HEK293 (cell line): ENCODE measurements at regions not wholly inside any gene's neighbourhood (a gene's known extent, or its start where the extent isn't known, plus 50 kb on each side); places are given as distances from the start of the nearest gene placed in this dataset.

Experiments used
- CTCF ChIA-PET: fragments of 350-600 bp; formaldehyde crosslinking; extraction: SDS; loops from one replicate; lab custom pipeline; 2021; ENCODE audit warnings: antibody characterized with exemption; lab: Yijun Ruan, JAX
- POLR2A ChIA-PET: fragments of 300-600 bp; formaldehyde crosslinking; extraction: SDS; loops from one replicate; lab custom pipeline; 2020; ENCODE audit warnings: antibody characterized with exemption, inconsistent platforms; lab: Yijun Ruan, JAX
- H3K27ac ChIP-seq: fragments of 200-500 bp; sonication (Bioruptor generic); 2 replicates; pipeline ENCODE4 v1.5.1; 2014; ENCODE audit warnings: low read depth, low read length, control low read depth, inconsistent platforms; ENCODE audit errors: extremely low read depth
- H3K36me3 ChIP-seq, 2 experiments: fragments of 200-500 bp in 1 of 2; sonication (Bioruptor generic) in 1 of 2; 1 replicate in 1 of 2; 2 replicates in 1 of 2; pipeline ENCODE4 v1.5.1; 2014 to 2017; ENCODE audit warnings: inconsistent platforms in 2 of 2, low read length in 2 of 2; ENCODE audit not compliant: control insufficient read depth in 2 of 2, insufficient read depth in 1 of 2
- H3K4me1 ChIP-seq: fragments of 200-500 bp; sonication (Bioruptor generic); 2 replicates; pipeline ENCODE4 v1.5.1; 2014; ENCODE audit warnings: mild to moderate bottlenecking, low read length, inconsistent platforms; ENCODE audit not compliant: control insufficient read depth, insufficient read depth
- H3K4me3 ChIP-seq: 2 replicates; pipeline ENCODE4 v1.5.1; 2011; ENCODE audit warnings: low read depth, mild to moderate bottlenecking, control low read depth, low read length, moderate library complexity
- H3K9me3 ChIP-seq: fragments of 200-500 bp; sonication (Bioruptor generic); 2 replicates; pipeline ENCODE4 v1.5.1; 2014; ENCODE audit warnings: low read depth, low read length, inconsistent platforms; ENCODE audit not compliant: control insufficient read depth, insufficient read depth
- HOXC10 ChIP-seq: sonication (generic); formaldehyde crosslinking; IDR thresholded peaks from 2 replicates; pipeline ENCODE4 v1.8.1; 2023; ENCODE audit warnings: mild to moderate bottlenecking, missing genetic modification reagents
- SCRT1 ChIP-seq: fragments of 450-650 bp; formaldehyde crosslinking; IDR thresholded peaks from 2 replicates; pipeline ENCODE4 v1.5.1; 2016; ENCODE audit warnings: missing biosample characterization, missing genetic modification characterization, borderline replicate concordance
- SCRT2 ChIP-seq: fragments of 450-650 bp; formaldehyde crosslinking; IDR thresholded peaks from 2 replicates; pipeline ENCODE4 v1.5.1; 2016; ENCODE audit warnings: missing biosample characterization, missing genetic modification characterization
- ZBTB21 ChIP-seq: fragments of 450-650 bp; formaldehyde crosslinking; IDR thresholded peaks from 2 replicates; pipeline ENCODE4 v1.5.1; 2017; ENCODE audit warnings: missing biosample characterization, missing genetic modification characterization
- ZBTB7A ChIP-seq: fragments of 450-650 bp; formaldehyde crosslinking; IDR thresholded peaks from 2 replicates; pipeline ENCODE4 v1.5.1; 2016; ENCODE audit warnings: low read depth, missing biosample characterization, missing genetic modification characterization
- ZIC2 ChIP-seq: fragments of 450-650 bp; formaldehyde crosslinking; IDR thresholded peaks from 2 replicates; pipeline ENCODE4 v1.5.1; 2016; ENCODE audit warnings: missing biosample characterization, missing genetic modification characterization
- ZNF221 ChIP-seq: fragments of 450-650 bp; formaldehyde crosslinking; IDR thresholded peaks from 2 replicates; pipeline ENCODE4 v1.5.1; 2017; ENCODE audit warnings: missing biosample characterization, missing genetic modification characterization, borderline replicate concordance
- ZNF266 ChIP-seq: fragments of 450-650 bp; formaldehyde crosslinking; IDR thresholded peaks from 2 replicates; pipeline ENCODE4 v1.5.1; 2016; ENCODE audit warnings: missing biosample characterization, missing genetic modification characterization, low read depth
- ZNF335 ChIP-seq: fragments of 450-650 bp; formaldehyde crosslinking; conservative IDR thresholded peaks from 2 replicates; pipeline ENCODE4 v1.5.1; 2016; ENCODE audit warnings: missing biosample characterization, missing genetic modification characterization
- ZNF350 ChIP-seq: fragments of 450-650 bp; formaldehyde crosslinking; IDR thresholded peaks from 2 replicates; pipeline ENCODE4 v1.5.0; 2017; ENCODE audit warnings: missing biosample characterization, mild to moderate bottlenecking, missing genetic modification characterization
- ZNF510 ChIP-seq: fragments of 450-650 bp; formaldehyde crosslinking; IDR thresholded peaks from 2 replicates; pipeline ENCODE4 v1.5.1; 2018; ENCODE audit warnings: mild to moderate bottlenecking, missing genetic modification characterization, missing biosample characterization; ENCODE audit not compliant: insufficient replicate concordance
- ZNF514 ChIP-seq: fragments of 450-650 bp; formaldehyde crosslinking; IDR thresholded peaks from 2 replicates; pipeline ENCODE4 v1.5.1; 2016; ENCODE audit warnings: missing biosample characterization, missing genetic modification characterization
- ZNF544 ChIP-seq: fragments of 450-650 bp; formaldehyde crosslinking; IDR thresholded peaks from 2 replicates; pipeline ENCODE4 v1.5.0; 2017; ENCODE audit warnings: missing biosample characterization, missing genetic modification characterization
- ZNF548 ChIP-seq: fragments of 450-650 bp; formaldehyde crosslinking; IDR thresholded peaks from 2 replicates; pipeline ENCODE4 v1.5.1; 2016; ENCODE audit warnings: missing biosample characterization, missing genetic modification characterization
- ZNF549 ChIP-seq: fragments of 450-650 bp; IDR thresholded peaks from 2 replicates; pipeline ENCODE4 v1.5.1; 2018; ENCODE audit warnings: missing biosample characterization, missing genetic modification characterization, mild to moderate bottlenecking, inconsistent platforms, moderate library complexity
- ZNF654 ChIP-seq: fragments of 450-650 bp; formaldehyde crosslinking; IDR thresholded peaks from 2 replicates; pipeline ENCODE4 v1.5.1; 2016; ENCODE audit warnings: low read depth, missing biosample characterization, missing genetic modification characterization
- ZNF658 ChIP-seq: fragments of 450-650 bp; formaldehyde crosslinking; IDR thresholded peaks from 2 replicates; pipeline ENCODE4; 2016; ENCODE audit warnings: missing biosample characterization, missing genetic modification characterization
- ZNF701 ChIP-seq: fragments of 450-650 bp; formaldehyde crosslinking; IDR thresholded peaks from 2 replicates; pipeline ENCODE4 v1.5.1; 2016; ENCODE audit warnings: missing biosample characterization, missing genetic modification characterization
- ZNF777 ChIP-seq: fragments of 450-650 bp; formaldehyde crosslinking; IDR thresholded peaks from 2 replicates; pipeline ENCODE4 v1.5.1; 2017; ENCODE audit warnings: missing biosample characterization, missing genetic modification characterization, borderline replicate concordance
- ZSCAN23 ChIP-seq: fragments of 450-650 bp; formaldehyde crosslinking; IDR thresholded peaks from 2 replicates; pipeline ENCODE4 v1.5.1; 2016; ENCODE audit warnings: missing biosample characterization, missing genetic modification characterization
- TF ChIP-seq, protein P1 (sequence below): fragments of 450-650 bp; formaldehyde crosslinking; IDR thresholded peaks from 2 replicates; pipeline ENCODE4 v1.5.1; 2017; ENCODE audit warnings: missing biosample characterization, mild to moderate bottlenecking, missing genetic modification characterization, moderate library complexity
- TF ChIP-seq, protein P2 (sequence below): fragments of 450-650 bp; formaldehyde crosslinking; IDR thresholded peaks from 2 replicates; pipeline ENCODE4 v1.5.1; 2016; ENCODE audit warnings: missing biosample characterization, missing genetic modification characterization
- TF ChIP-seq, protein P3 (sequence below): fragments of 450-650 bp; formaldehyde crosslinking; IDR thresholded peaks from 2 replicates; pipeline ENCODE4 v1.5.1; 2016; ENCODE audit warnings: missing biosample characterization, missing genetic modification characterization
- TF ChIP-seq, protein P4 (sequence below): fragments of 450-650 bp; formaldehyde crosslinking; IDR thresholded peaks from 2 replicates; pipeline ENCODE4 v1.5.1; 2017; ENCODE audit warnings: missing biosample characterization, missing genetic modification characterization
- TF ChIP-seq, protein P5 (sequence below): fragments of 450-650 bp; formaldehyde crosslinking; IDR thresholded peaks from 2 replicates; pipeline ENCODE4 v1.5.1; 2016; ENCODE audit warnings: missing biosample characterization, missing genetic modification characterization

DNA sequence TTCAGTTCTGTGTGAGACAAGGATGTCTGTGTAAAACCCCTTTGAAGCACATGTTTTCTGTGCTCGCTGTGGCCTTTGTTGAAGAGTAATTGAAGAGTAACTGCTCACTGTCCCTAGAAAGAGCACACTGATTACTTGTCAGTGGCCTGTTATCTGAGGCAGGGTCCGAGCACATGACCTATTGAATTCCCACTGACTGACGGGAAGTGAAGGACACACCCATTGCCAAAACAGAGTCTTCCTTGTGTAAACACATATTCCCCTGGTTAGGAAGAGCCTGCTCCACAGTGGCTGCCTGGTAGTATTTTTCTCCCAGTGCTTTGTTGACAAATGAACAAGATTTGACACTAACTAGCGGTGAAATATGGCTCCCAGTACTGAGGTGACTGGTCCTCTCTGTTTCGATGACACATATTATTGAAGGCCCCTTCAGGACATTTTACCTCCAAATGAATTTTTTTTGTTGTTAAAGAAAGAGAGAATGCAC, 148.5 kb upstream of the GYPC start:
- ChIA-PET CTCF (interaction anchor here (0.6 kb wide), 1 partner anchor 547 kb away, joined by 3 read pairs; no protein-coding TSS in a partner anchor), POLR2A (no interaction called here)
- Histone ChIP-seq H3K9me3 (no peaks in the 10 kb centered on the region), H3K4me3 (no peak overlapping the region), H3K36me3 (no peaks in the 10 kb centered on the region), H3K4me1 (no peaks in the 10 kb centered on the region), H3K27ac (no peak overlapping the region)
- no peak for TF ChIP-seq ZNF777
- no peak for TF ChIP-seq ZBTB7A (tag by site-specific recombination)
- TF ChIP-seq ZNF510 = no peak
- TF ChIP-seq ZNF549 (tag by site-specific recombination) = no peak
- no peak for TF ChIP-seq ZIC2 (tag by site-specific recombination)
- TF ChIP-seq ZBTB21 (tag by site-specific recombination) = no peak
- TF ChIP-seq ZNF335 (tag by site-specific recombination) = no peak
- no peak for TF ChIP-seq SCRT1 (tag by site-specific recombination)
- TF ChIP-seq, protein P1, sequence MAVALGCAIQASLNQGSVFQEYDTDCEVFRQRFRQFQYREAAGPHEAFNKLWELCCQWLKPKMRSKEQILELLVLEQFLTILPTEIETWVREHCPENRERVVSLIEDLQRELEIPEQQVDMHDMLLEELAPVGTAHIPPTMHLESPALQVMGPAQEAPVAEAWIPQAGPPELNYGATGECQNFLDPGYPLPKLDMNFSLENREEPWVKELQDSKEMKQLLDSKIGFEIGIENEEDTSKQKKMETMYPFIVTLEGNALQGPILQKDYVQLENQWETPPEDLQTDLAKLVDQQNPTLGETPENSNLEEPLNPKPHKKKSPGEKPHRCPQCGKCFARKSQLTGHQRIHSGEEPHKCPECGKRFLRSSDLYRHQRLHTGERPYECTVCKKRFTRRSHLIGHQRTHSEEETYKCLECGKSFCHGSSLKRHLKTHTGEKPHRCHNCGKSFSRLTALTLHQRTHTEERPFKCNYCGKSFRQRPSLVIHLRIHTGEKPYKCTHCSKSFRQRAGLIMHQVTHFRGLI = no peak
- TF ChIP-seq ZNF544 (tag by site-specific recombination) = no peak
- TF ChIP-seq ZNF701 (tag by site-specific recombination) = no peak
- TF ChIP-seq, protein P2, sequence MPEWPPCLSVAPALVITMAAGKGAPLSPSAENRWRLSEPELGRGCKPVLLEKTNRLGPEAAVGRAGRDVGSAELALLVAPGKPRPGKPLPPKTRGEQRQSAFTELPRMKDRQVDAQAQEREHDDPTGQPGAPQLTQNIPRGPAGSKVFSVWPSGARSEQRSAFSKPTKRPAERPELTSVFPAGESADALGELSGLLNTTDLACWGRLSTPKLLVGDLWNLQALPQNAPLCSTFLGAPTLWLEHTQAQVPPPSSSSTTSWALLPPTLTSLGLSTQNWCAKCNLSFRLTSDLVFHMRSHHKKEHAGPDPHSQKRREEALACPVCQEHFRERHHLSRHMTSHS (tag by site-specific recombination) = no peak
- no peak for TF ChIP-seq ZNF266 (tag by site-specific recombination)
- TF ChIP-seq, protein P3, sequence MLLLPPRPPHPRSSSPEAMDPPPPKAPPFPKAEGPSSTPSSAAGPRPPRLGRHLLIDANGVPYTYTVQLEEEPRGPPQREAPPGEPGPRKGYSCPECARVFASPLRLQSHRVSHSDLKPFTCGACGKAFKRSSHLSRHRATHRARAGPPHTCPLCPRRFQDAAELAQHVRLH (tag by site-specific recombination) = no peak

DNA sequence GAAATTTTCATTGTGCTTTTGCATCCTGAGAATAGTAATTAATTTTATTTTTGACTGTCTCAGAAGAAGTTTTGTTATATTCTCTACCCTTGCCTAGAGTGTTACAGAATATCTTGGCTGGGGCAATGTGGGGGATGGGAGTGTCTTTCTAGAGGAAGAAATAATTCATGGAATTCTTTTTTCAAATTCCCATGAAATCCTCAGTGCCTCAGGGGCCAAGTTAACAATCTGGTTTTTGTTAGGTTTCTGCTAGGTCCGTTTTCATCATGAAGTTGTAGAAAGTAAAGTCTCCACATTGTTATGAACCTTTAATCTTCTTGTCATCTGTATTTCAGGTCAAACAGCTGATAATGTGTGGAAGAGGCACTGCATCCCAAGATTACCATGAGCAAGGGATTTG, 145.6 kb upstream of the GYPC start:
- H3K4me3 ChIP-seq = no peak overlapping the region
- TF ChIP-seq ZNF777 (no peak), ZNF654 (tag by site-specific recombination) (no peak), ZNF701 (tag by site-specific recombination) (no peak), SCRT2 (tag by site-specific recombination) (no peak), HOXC10 (CRISPR knock-in tag) (no peak), ZNF350 (tag by site-specific recombination) (no peak), ZNF514 (no peak), ZNF658 (no peak), ZNF548 (tag by site-specific recombination) (no peak), ZNF266 (tag by site-specific recombination) (no peak), ZNF221 (tag by site-specific recombination) (no peak), ZSCAN23 (tag by site-specific recombination) (no peak)
- TF ChIP-seq, protein P2 (tag by site-specific recombination) = no peak
- TF ChIP-seq, protein P4, sequence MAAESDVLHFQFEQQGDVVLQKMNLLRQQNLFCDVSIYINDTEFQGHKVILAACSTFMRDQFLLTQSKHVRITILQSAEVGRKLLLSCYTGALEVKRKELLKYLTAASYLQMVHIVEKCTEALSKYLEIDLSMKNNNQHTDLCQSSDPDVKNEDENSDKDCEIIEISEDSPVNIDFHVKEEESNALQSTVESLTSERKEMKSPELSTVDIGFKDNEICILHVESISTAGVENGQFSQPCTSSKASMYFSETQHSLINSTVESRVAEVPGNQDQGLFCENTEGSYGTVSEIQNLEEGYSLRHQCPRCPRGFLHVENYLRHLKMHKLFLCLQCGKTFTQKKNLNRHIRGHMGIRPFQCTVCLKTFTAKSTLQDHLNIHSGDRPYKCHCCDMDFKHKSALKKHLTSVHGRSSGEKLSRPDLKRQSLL (tag by site-specific recombination) = no peak
- TF ChIP-seq, protein P5, sequence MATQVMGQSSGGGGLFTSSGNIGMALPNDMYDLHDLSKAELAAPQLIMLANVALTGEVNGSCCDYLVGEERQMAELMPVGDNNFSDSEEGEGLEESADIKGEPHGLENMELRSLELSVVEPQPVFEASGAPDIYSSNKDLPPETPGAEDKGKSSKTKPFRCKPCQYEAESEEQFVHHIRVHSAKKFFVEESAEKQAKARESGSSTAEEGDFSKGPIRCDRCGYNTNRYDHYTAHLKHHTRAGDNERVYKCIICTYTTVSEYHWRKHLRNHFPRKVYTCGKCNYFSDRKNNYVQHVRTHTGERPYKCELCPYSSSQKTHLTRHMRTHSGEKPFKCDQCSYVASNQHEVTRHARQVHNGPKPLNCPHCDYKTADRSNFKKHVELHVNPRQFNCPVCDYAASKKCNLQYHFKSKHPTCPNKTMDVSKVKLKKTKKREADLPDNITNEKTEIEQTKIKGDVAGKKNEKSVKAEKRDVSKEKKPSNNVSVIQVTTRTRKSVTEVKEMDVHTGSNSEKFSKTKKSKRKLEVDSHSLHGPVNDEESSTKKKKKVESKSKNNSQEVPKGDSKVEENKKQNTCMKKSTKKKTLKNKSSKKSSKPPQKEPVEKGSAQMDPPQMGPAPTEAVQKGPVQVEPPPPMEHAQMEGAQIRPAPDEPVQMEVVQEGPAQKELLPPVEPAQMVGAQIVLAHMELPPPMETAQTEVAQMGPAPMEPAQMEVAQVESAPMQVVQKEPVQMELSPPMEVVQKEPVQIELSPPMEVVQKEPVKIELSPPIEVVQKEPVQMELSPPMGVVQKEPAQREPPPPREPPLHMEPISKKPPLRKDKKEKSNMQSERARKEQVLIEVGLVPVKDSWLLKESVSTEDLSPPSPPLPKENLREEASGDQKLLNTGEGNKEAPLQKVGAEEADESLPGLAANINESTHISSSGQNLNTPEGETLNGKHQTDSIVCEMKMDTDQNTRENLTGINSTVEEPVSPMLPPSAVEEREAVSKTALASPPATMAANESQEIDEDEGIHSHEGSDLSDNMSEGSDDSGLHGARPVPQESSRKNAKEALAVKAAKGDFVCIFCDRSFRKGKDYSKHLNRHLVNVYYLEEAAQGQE (tag by site-specific recombination) = no peak
- ChIA-PET POLR2A (no interaction called here), CTCF (no interaction called here)
- H3K9me3 ChIP-seq = no peaks in the 10 kb centered on the region
- no peaks in the 10 kb centered on the region for H3K4me1 ChIP-seq
- H3K36me3 ChIP-seq = no peaks in the 10 kb centered on the region
- H3K27ac ChIP-seq = no peak overlapping the region
